K562 (cell line): ENCODE measurements at regions not wholly inside any gene's neighbourhood (a gene's known extent, or its start where the extent isn't known, plus 50 kb on each side); places are given as distances from the start of the nearest gene placed in this dataset.

ENCODE experiments used
- ATAC-seq: fragments of 200-7000 bp; cut with Tn5 transposase; 3 replicates; pipeline ENCODE4 v1.9.1; 2020; ENCODE audit warnings: moderate library complexity
- BruUV-seq: library from RNA; stranded (reverse); fragments of 400-500 nt; replicated peaks from 2 replicates; lab custom pipeline; 2021; lab: Mats Ljungman, UMichigan
- CTCF ChIA-PET: fragments of 300-600 bp; formaldehyde crosslinking; extraction: SDS; loops from one replicate; lab custom pipeline; 2021; ENCODE audit warnings: low intra/inter-chr PET ratio; lab: Yijun Ruan, JAX
- POLR2A ChIA-PET: fragments of 300-600, 350-650 bp; sonication (Branson Sonifier 250); formaldehyde crosslinking; extraction: SDS; loops from one replicate; lab custom pipeline; 2021; ENCODE audit warnings: antibody characterized with exemption, inconsistent platforms; lab: Yijun Ruan, JAX
- DNase-seq, 4 experiments: peaks; one replicate each; pipeline versions ENCODE4 v3.0.0 to v3.0.0-alpha.2; 2011 to 2018; ENCODE audit warnings: low spot score in 3 of 4, mixed read lengths in 3 of 4; ENCODE audit errors: extremely low read depth in 1 of 4
- FAIRE-seq: peaks from 2 replicates; lab custom pipeline; 2011; peaks lifted over from hg19 to GRCh38; lab: Jason Lieb, UNC
- H2AFZ ChIP-seq: 2 replicates; pipeline ENCODE4 v1.6.0; 2011; ENCODE audit warnings: low read depth, low read length, control low read depth, inconsistent platforms
- H3K27ac ChIP-seq: fragments of 200-600 bp; 3 replicates; pipeline ENCODE4 v1.8.0; 2011; ENCODE audit warnings: low read depth, mild to moderate bottlenecking, control low read depth, inconsistent platforms, low read length, moderate library complexity, mixed read lengths; ENCODE audit errors: extremely low read depth
- H3K27me3 ChIP-seq, 2 experiments: fragments of 300-600 bp in 1 of 2; 2 replicates in 1 of 2; 3 replicates in 1 of 2; pipeline versions ENCODE4 v1.6.0 to v1.8.0; 2011; ENCODE audit warnings: inconsistent platforms in 2 of 2, low read length in 2 of 2, mild to moderate bottlenecking in 1 of 2, mixed read lengths in 1 of 2, moderate library complexity in 1 of 2; ENCODE audit not compliant: control insufficient read depth in 2 of 2, insufficient read depth in 2 of 2
- H3K36me3 ChIP-seq: fragments of 300-600 bp; 3 replicates; pipeline ENCODE4 v1.8.0; 2011; ENCODE audit warnings: mild to moderate bottlenecking, low read length, inconsistent platforms; ENCODE audit not compliant: control insufficient read depth, insufficient read depth
- H3K4me1 ChIP-seq, 2 experiments: fragments of 200-600 bp in 1 of 2; replicated peaks in 1 of 2; 2 replicates in 1 of 2; 3 replicates in 1 of 2; pipeline versions ENCODE4 v1.5.1 to v1.8.0; 2011; ENCODE audit warnings: inconsistent platforms in 2 of 2, low read length in 2 of 2, mild to moderate bottlenecking in 1 of 2, mixed read lengths in 1 of 2, moderate library complexity in 1 of 2; ENCODE audit not compliant: control insufficient read depth in 2 of 2, insufficient read depth in 2 of 2
- H3K4me2 ChIP-seq: 2 replicates; pipeline ENCODE4 v1.6.1; 2011; ENCODE audit warnings: low read length, control low read depth, inconsistent platforms, mixed read lengths; ENCODE audit not compliant: insufficient read depth
- H3K4me3 ChIP-seq: fragments of 200-600 bp; sonication (generic), shearing (Covaris generic); 2 replicates; pipeline ENCODE4 v1.5.1; 2016; ENCODE audit warnings: control low read depth, inconsistent platforms
- H3K79me2 ChIP-seq: fragments of 200-600 bp; 3 replicates; pipeline ENCODE4 v1.8.0; 2011; ENCODE audit warnings: low read length, inconsistent platforms; ENCODE audit not compliant: control insufficient read depth, insufficient read depth
- H3K9ac ChIP-seq, 2 experiments: 2 replicates each; pipeline versions ENCODE4 v1.6.0 to v1.6.1; 2011; ENCODE audit warnings: low read depth in 2 of 2, low read length in 2 of 2, control low read depth in 1 of 2, inconsistent platforms in 1 of 2, mild to moderate bottlenecking in 1 of 2, mixed read lengths in 1 of 2; ENCODE audit not compliant: insufficient read depth in 1 of 2
- H3K9me1 ChIP-seq: one replicate; pipeline ENCODE4 v1.6.0; 2011; ENCODE audit warnings: inconsistent platforms, mild to moderate bottlenecking, low read length, moderate library complexity; ENCODE audit not compliant: control insufficient read depth, insufficient read depth
- H3K9me3 ChIP-seq: replicated peaks from 2 replicates; pipeline ENCODE4 v1.5.1; 2011; ENCODE audit warnings: low read depth, low read length, inconsistent platforms; ENCODE audit not compliant: control insufficient read depth, insufficient read depth
- H4K20me1 ChIP-seq: replicated peaks from 2 replicates; pipeline ENCODE4 v1.6.1; 2011; ENCODE audit warnings: low read length, inconsistent platforms, mixed read lengths; ENCODE audit not compliant: control insufficient read depth, insufficient read depth
- DDX20 ChIP-seq: fragments of 450-650 bp; IDR thresholded peaks from 2 replicates; pipeline ENCODE4 v1.6.1; 2016; ENCODE audit warnings: missing genetic modification characterization, low read depth, mild to moderate bottlenecking, missing compliant biosample characterization, moderate library complexity
- NRF1 ChIP-seq, 2 experiments: fragments of 450-650 bp; IDR thresholded peaks in 1 of 2; conservative IDR thresholded peaks in 1 of 2; 2 replicates each; pipeline ENCODE4 v1.6.1; 2014; ENCODE audit warnings: mild to moderate bottlenecking in 2 of 2
- TCF7L2 ChIP-seq: fragments of 150-350 bp; IDR thresholded peaks from 2 replicates; pipeline ENCODE4 v1.6.1; 2016; ENCODE audit warnings: low read depth, mild to moderate bottlenecking, low read length, moderate library complexity
- WGBS: fragments of 100-300 bp; shearing (Covaris generic); methylation state at CpG from one replicate; pipeline ENCODE4 v1.1.6; 2016; ENCODE audit warnings: low coverage, mixed read lengths; ENCODE audit not compliant: insufficient coverage; ENCODE audit errors: missing lambda C conversion rate; 5-methylcytosine and 5-hydroxymethylcytosine counted together
- in situ Hi-C: fragments of 300-500 bp; cut with MboI; formaldehyde crosslinking; loops from 4 replicates; pipeline ENCODE4 v1.15.0; 2018; ENCODE audit warnings: inconsistent platforms, mixed read lengths
- intact Hi-C: fragments of 100-400 bp; cut with micrococcal nuclease; formaldehyde crosslinking; loops from 2 replicates; pipeline ENCODE4 v1.14.2; 2022
- TF ChIP-seq, protein P1 (sequence below): fragments of 250-450 bp; sonication (Bioruptor Pico); IDR thresholded peaks from 2 replicates; pipeline ENCODE4 v1.8.0; 2022; ENCODE audit warnings: moderate library complexity, mild to moderate bottlenecking, inconsistent platforms

DNA sequence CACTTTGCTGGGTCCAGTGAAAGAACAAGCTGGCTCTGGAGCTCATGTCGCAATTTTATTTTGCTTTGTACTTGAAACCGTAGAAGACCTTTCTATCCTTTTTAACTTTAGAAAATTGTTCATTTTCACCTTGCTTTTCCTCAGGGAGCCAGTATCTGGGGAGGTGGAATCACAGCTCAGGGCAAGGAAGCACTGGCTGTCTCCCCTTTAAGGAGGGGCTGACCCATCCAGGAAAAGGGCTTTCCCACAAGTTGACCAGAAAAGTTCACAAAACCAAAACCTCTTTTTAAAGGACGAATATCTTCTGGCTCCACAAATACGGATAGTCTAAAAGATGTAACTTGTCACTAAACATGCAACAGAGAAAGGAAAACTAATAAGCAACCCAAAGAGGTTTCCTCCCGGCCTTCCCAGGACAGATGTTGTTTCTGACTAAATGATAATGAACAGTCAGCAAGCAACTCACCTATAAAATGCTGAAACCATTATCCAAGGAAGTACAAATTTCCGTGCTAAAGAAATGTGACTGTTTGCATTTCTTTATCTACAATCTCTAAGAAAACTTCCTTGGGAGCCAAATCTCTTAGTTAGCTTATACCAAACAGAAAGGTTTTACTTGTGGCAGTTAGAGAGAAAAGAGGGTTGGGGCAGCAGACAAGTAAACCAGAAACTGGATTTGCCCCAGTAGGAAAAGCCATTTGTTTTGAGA is 278.2 kb downstream of the PLK2 start:
- ATAC-seq (no peak), DNase-seq (no peak), FAIRE-seq (no peak)
- Histone ChIP-seq H4K20me1 (no peaks in the 10 kb centered on the region), H3K4me2 (no peak overlapping the region), H3K9me1 (no peaks in the 10 kb centered on the region), H3K4me3 (no peak overlapping the region), H3K9me3 (no peaks in the 10 kb centered on the region), H3K9ac (no peak overlapping the region), H3K79me2 (no peaks in the 10 kb centered on the region), H3K27me3 (no peaks in the 10 kb centered on the region), H2AFZ (no peak overlapping the region), H3K4me1 (no peaks in the 10 kb centered on the region), H3K36me3 (no peaks in the 10 kb centered on the region), H3K27ac (no peak overlapping the region)
- no peak for TF ChIP-seq NRF1 (conservative IDR thresholded peaks at IDR 0.05 in 1 of 2, IDR thresholded peaks at IDR 0.05 in 1 of 2)
- no peak for TF ChIP-seq DDX20 (tag)
- no peak for TF ChIP-seq TCF7L2
- TF ChIP-seq, protein P1, sequence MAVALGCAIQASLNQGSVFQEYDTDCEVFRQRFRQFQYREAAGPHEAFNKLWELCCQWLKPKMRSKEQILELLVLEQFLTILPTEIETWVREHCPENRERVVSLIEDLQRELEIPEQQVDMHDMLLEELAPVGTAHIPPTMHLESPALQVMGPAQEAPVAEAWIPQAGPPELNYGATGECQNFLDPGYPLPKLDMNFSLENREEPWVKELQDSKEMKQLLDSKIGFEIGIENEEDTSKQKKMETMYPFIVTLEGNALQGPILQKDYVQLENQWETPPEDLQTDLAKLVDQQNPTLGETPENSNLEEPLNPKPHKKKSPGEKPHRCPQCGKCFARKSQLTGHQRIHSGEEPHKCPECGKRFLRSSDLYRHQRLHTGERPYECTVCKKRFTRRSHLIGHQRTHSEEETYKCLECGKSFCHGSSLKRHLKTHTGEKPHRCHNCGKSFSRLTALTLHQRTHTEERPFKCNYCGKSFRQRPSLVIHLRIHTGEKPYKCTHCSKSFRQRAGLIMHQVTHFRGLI (CRISPR knock-in tag), result no peak
- WGBS, result 2% methylated on average over 6 of the region's 6 CpGs
- ChIA-PET CTCF (no interaction called here), POLR2A (interaction anchor here (0.7 kb wide), 1 partner anchor 1768 kb away, joined by 3 read pairs; no protein-coding TSS in a partner anchor)
- in situ Hi-C loops (no loop called here), intact Hi-C loops (no loop called here)
- BruUV-seq, result no TSS peak
